ENCODE measurements at regions not wholly inside any gene's neighbourhood (a gene's known extent, or its start where the extent isn't known, plus 50 kb on each side); places are given as distances from the start of the nearest gene placed in this dataset.

- H3K27me3 ChIP-seq (ENCODE audit: insufficient read depth, low read length): no peaks in the 10 kb centered on the region
- H2AK5ac ChIP-seq (ENCODE audit: low read length): no peak overlapping the region
- H4K8ac ChIP-seq (ENCODE audit: low read depth, low read length): no peak overlapping the region
- no peak overlapping the region for H2BK12ac ChIP-seq (ENCODE audit: low read length)
- no peaks in the 10 kb centered on the region for H3K36me3 ChIP-seq (ENCODE audit: control insufficient read depth in 1 of 2, insufficient read depth in 2 of 2, low read length in 2 of 2)
- no peak overlapping the region for H3K27ac ChIP-seq (ENCODE audit: low read depth, low read length)
- DNase-seq: no peak
- H3K4ac ChIP-seq (ENCODE audit: low read depth, low read length): no peak overlapping the region
- no peaks in the 10 kb centered on the region for H3K79me1 ChIP-seq (ENCODE audit: low read length)
- H3K9ac ChIP-seq (ENCODE audit: low read length): no peak overlapping the region
- H2BK5ac ChIP-seq (ENCODE audit: low read depth, low read length, poor library complexity): no peak overlapping the region
- H2BK120ac ChIP-seq (ENCODE audit: insufficient read depth, low read length, poor library complexity): no peak overlapping the region
- H4K91ac ChIP-seq (ENCODE audit: low read depth, low read length): no peak overlapping the region
- H4K12ac ChIP-seq (ENCODE audit: low read depth, low read length): no peak overlapping the region
- H3K14ac ChIP-seq (ENCODE audit: low read length): no peak overlapping the region
- H3K79me2 ChIP-seq (ENCODE audit: control insufficient read depth, insufficient read depth, low read length, poor library complexity): no peaks in the 10 kb centered on the region
- no peak overlapping the region for H2AFZ ChIP-seq (ENCODE audit: insufficient read depth, low read length, poor library complexity)
- H3K4me2 ChIP-seq (ENCODE audit: low read length): no peak overlapping the region
- H3K4me1 ChIP-seq (ENCODE audit: control insufficient read depth in 1 of 2, insufficient read depth in 2 of 2, low read length in 2 of 2): peaks cover 0 to 9% of the 10 kb centered on the region in 2 experiments
- H3K9me3 ChIP-seq (ENCODE audit: insufficient read depth, low read depth, low read length): no peaks in the 10 kb centered on the region
- no peak overlapping the region for H3K4me3 ChIP-seq (ENCODE audit: low read depth, low read length)
- no peak overlapping the region for H3K18ac ChIP-seq (ENCODE audit: low read length)
- no peak overlapping the region for H3K23ac ChIP-seq (ENCODE audit: low read length)
- no CpG with 5 or more reads among the region's 3 CpGs for WGBS (ENCODE audit: extremely low coverage, insufficient coverage, insufficient read length)
Observed at GRCh38 chr4:159433337-159433736, 330.5 kb downstream of the RAPGEF2 start.

GRCh38 chr4:159434114-159434870 lies 331.4 kb downstream of the RAPGEF2 start:
- Histone ChIP-seq H4K91ac (ENCODE audit: low read depth, low read length) (no peak overlapping the region), H3K27me3 (ENCODE audit: insufficient read depth, low read length) (no peaks in the 10 kb centered on the region), H3K27ac (ENCODE audit: low read depth, low read length) (no peak overlapping the region), H3K14ac (ENCODE audit: low read length) (no peak overlapping the region), H4K12ac (ENCODE audit: low read depth, low read length) (no peak overlapping the region), H3K4me3 (ENCODE audit: low read depth, low read length) (no peak overlapping the region), H3K4ac (ENCODE audit: low read depth, low read length) (no peak overlapping the region), H3K79me2 (ENCODE audit: control insufficient read depth, insufficient read depth, low read length, poor library complexity) (no peaks in the 10 kb centered on the region), H2AK5ac (ENCODE audit: low read length) (no peak overlapping the region), H3K4me1 (ENCODE audit: control insufficient read depth in 1 of 2, insufficient read depth in 2 of 2, low read length in 2 of 2) (peaks cover 0 to 5% of the 10 kb centered on the region in 2 experiments), H3K4me2 (ENCODE audit: low read length) (no peak overlapping the region), H4K8ac (ENCODE audit: low read depth, low read length) (no peak overlapping the region), H3K9ac (ENCODE audit: low read length) (no peak overlapping the region), H3K9me3 (ENCODE audit: insufficient read depth, low read depth, low read length) (no peaks in the 10 kb centered on the region), H2BK5ac (ENCODE audit: low read depth, low read length, poor library complexity) (no peak overlapping the region), H3K18ac (ENCODE audit: low read length) (no peak overlapping the region), H3K23ac (ENCODE audit: low read length) (no peak overlapping the region), H3K36me3 (ENCODE audit: control insufficient read depth in 1 of 2, insufficient read depth in 2 of 2, low read length in 2 of 2) (no peaks in the 10 kb centered on the region), H2BK12ac (ENCODE audit: low read length) (no peak overlapping the region), H3K79me1 (ENCODE audit: low read length) (no peaks in the 10 kb centered on the region), H2BK120ac (ENCODE audit: insufficient read depth, low read length, poor library complexity) (no peak overlapping the region), H2AFZ (ENCODE audit: insufficient read depth, low read length, poor library complexity) (no peak overlapping the region)
- no CpG with 5 or more reads among the region's 4 CpGs for WGBS (ENCODE audit: extremely low coverage, insufficient coverage, insufficient read length)
- DNase-seq: no peak

GRCh38 chr4:159434871-159435241 lies 332.0 kb downstream of the RAPGEF2 start:
- Histone ChIP-seq H4K8ac (ENCODE audit: low read depth, low read length) (no peak overlapping the region), H3K4ac (ENCODE audit: low read depth, low read length) (no peak overlapping the region), H3K79me2 (ENCODE audit: control insufficient read depth, insufficient read depth, low read length, poor library complexity) (no peaks in the 10 kb centered on the region), H3K4me3 (ENCODE audit: low read depth, low read length) (no peak overlapping the region), H3K4me1 (ENCODE audit: control insufficient read depth in 1 of 2, insufficient read depth in 2 of 2, low read length in 2 of 2) (peaks cover 0 to 5% of the 10 kb centered on the region in 2 experiments), H3K18ac (ENCODE audit: low read length) (no peak overlapping the region), H3K27ac (ENCODE audit: low read depth, low read length) (no peak overlapping the region), H4K12ac (ENCODE audit: low read depth, low read length) (no peak overlapping the region), H3K36me3 (ENCODE audit: control insufficient read depth in 1 of 2, insufficient read depth in 2 of 2, low read length in 2 of 2) (no peaks in the 10 kb centered on the region), H2AFZ (ENCODE audit: insufficient read depth, low read length, poor library complexity) (no peak overlapping the region), H2BK12ac (ENCODE audit: low read length) (no peak overlapping the region), H3K9me3 (ENCODE audit: insufficient read depth, low read depth, low read length) (no peaks in the 10 kb centered on the region), H4K91ac (ENCODE audit: low read depth, low read length) (no peak overlapping the region), H2AK5ac (ENCODE audit: low read length) (no peak overlapping the region), H3K79me1 (ENCODE audit: low read length) (no peaks in the 10 kb centered on the region), H2BK5ac (ENCODE audit: low read depth, low read length, poor library complexity) (no peak overlapping the region), H3K4me2 (ENCODE audit: low read length) (no peak overlapping the region), H3K23ac (ENCODE audit: low read length) (no peak overlapping the region), H3K27me3 (ENCODE audit: insufficient read depth, low read length) (no peaks in the 10 kb centered on the region), H3K9ac (ENCODE audit: low read length) (no peak overlapping the region), H2BK120ac (ENCODE audit: insufficient read depth, low read length, poor library complexity) (no peak overlapping the region), H3K14ac (ENCODE audit: low read length) (no peak overlapping the region)
- no CpG with 5 or more reads among the region's 8 CpGs for WGBS (ENCODE audit: extremely low coverage, insufficient coverage, insufficient read length)
- DNase-seq: no peak

- Histone ChIP-seq H4K91ac (ENCODE audit: low read depth, low read length) (no peak overlapping the region), H2BK5ac (ENCODE audit: low read depth, low read length, poor library complexity) (no peak overlapping the region), H3K4me1 (ENCODE audit: control insufficient read depth in 1 of 2, insufficient read depth in 2 of 2, low read length in 2 of 2) (peaks cover 0 to 5% of the 10 kb centered on the region in 2 experiments), H3K79me1 (ENCODE audit: low read length) (no peaks in the 10 kb centered on the region), H2BK120ac (ENCODE audit: insufficient read depth, low read length, poor library complexity) (no peak overlapping the region), H3K23ac (ENCODE audit: low read length) (no peak overlapping the region), H4K8ac (ENCODE audit: low read depth, low read length) (no peak overlapping the region), H3K27ac (ENCODE audit: low read depth, low read length) (no peak overlapping the region), H2AFZ (ENCODE audit: insufficient read depth, low read length, poor library complexity) (no peak overlapping the region), H3K4me3 (ENCODE audit: low read depth, low read length) (no peak overlapping the region), H3K36me3 (ENCODE audit: control insufficient read depth in 1 of 2, insufficient read depth in 2 of 2, low read length in 2 of 2) (no peaks in the 10 kb centered on the region), H3K9me3 (ENCODE audit: insufficient read depth, low read depth, low read length) (no peaks in the 10 kb centered on the region), H3K79me2 (ENCODE audit: control insufficient read depth, insufficient read depth, low read length, poor library complexity) (no peaks in the 10 kb centered on the region), H3K9ac (ENCODE audit: low read length) (no peak overlapping the region), H4K12ac (ENCODE audit: low read depth, low read length) (no peak overlapping the region), H3K27me3 (ENCODE audit: insufficient read depth, low read length) (no peaks in the 10 kb centered on the region), H3K14ac (ENCODE audit: low read length) (no peak overlapping the region), H3K4me2 (ENCODE audit: low read length) (no peak overlapping the region), H2AK5ac (ENCODE audit: low read length) (no peak overlapping the region), H3K18ac (ENCODE audit: low read length) (no peak overlapping the region), H2BK12ac (ENCODE audit: low read length) (no peak overlapping the region), H3K4ac (ENCODE audit: low read depth, low read length) (no peak overlapping the region)
- WGBS (ENCODE audit: extremely low coverage, insufficient coverage, insufficient read length): no CpG with 5 or more reads among the region's 3 CpGs
- no peak for DNase-seq
Observed at GRCh38 chr4:159435561-159436023, 332.7 kb downstream of the RAPGEF2 start.
